ENCODE measurements at regions not wholly inside any gene's neighbourhood (a gene's known extent, or its start where the extent isn't known, plus 50 kb on each side); places are given as distances from the start of the nearest gene placed in this dataset. TPM values are rescaled to one million over a fixed set of nuclear protein-coding genes. Genes with fewer than 3 reads are reported as not detected.
A peak's percentile ranks its signal among the peaks of the same experiment; 100 is the strongest.

DNA sequence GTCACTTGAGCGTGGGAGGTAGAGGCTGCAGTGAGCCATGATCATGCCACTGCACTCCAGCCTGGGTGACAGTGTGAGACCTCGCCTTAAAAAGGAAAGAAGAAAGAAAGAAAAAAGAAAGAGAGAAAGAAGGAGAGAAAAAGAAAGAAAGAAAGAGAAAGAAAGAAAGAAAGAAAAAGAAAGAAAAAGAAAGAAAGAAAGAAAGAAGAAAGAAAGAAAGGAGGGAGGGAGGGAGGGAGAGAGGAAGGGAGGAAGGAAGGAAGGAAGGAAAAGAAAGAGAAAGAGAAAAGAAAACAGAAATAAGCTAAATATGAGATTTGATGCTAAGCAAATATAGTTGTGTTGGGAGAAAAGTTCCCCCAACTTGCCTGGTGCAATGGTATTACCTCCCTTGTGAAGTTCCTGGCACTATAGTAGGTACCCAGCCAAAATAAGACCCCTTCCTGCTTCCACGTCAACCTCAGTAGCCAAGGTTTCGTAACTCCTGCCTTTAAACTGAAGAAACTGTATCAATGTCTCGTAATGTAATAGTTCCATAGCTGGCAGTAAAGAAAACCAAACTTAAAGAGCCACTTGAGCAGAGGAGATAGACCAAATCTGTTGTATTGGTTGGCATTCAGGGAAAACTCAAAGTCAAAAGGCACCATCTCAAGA is 88.1 kb upstream of the HNRNPU start:
- DNase-seq (ENCODE audit: low read depth), result no peak

DNA sequence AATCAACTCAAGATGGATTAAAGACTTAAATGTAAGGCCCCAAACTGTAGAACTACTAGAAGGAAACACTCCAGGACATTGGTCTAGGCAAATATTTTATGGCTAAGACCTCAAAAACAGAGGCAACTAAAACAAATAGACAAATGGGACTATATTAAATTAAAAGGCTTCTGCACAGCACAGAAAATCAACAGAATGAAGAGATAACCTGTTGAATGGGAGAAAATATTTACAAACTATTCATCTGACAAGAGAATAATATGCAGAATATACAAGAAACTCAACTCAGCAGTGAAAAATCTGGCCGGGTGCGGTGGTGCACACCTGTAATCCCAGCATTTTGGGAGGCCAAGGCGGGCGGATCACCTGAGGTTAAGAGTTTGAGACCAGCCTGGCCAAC is 84.1 kb upstream of the HNRNPU start:
- DNase-seq (ENCODE audit: low read depth), result no peak

- DNase-seq (ENCODE audit: low read depth), result no peak
Observed at GRCh38 chr1:244945109-244945671, 80.8 kb upstream of the HNRNPU start.

DNA sequence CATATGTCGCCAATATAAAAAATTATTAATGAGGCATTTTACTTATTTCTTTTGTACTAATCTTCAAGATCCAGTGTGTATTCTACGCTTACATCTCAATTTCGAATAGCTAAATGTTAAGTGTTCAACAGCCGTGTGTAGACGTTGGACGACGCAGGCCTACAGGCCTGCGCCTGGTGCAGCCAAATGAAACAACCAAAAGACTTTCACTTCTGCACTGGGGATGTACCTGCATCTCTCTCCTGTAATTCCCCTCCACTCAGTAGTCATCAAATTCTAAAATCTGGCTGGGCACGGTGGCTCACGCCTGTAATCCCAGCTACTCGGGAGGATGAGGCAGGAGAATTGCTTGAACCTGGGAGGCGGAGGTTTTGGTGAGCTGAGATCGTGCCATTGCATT is 76.8 kb upstream of the HNRNPU start:
- DNase-seq (ENCODE audit: low read depth), result no peak

GRCh38 chr1:244937099-244937498 is 72.8 kb upstream of the HNRNPU start:
- DNase-seq (ENCODE audit: low read depth), result no peak

GRCh38 chr1:244920911-244921761 is 56.8 kb upstream of the HNRNPU start:
- DNase-seq (ENCODE audit: low read depth), result no peak

- DNase-seq (ENCODE audit: low read depth), result no peak
Observed at GRCh38 chr1:244919320-244920282, 55.3 kb upstream of the HNRNPU start.

GRCh38 chr1:244918421-244919319 is 54.3 kb upstream of the HNRNPU start:
- DNase-seq (ENCODE audit: low read depth), result peak; percentile 17

- DNase-seq (ENCODE audit: low read depth), result no peak
Observed at GRCh38 chr1:244917073-244917670, 52.8 kb upstream of the HNRNPU start.

DNA sequence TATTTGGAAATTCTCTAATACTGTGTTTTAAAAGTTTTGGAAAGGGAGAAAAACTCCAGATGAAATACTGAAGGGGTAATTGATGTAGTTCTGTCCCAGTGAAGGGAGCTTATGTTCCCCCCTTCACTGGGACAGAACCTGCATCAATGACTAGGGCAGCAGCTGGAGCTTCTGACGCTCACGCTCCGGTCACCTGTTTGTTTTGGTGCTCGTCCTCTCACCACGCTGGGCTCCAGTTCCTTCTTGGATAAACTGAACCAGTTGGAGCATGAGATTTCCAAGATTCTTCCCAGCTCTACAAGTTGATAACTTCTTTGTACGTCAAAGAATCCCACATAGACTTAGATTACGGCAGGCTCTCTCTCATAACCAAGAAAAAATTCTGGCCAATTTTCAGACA is 51.4 kb upstream of the HNRNPU start:
- no peak for DNase-seq (ENCODE audit: low read depth)

GRCh38 chr1:244914761-244915160 is 50.4 kb upstream of the HNRNPU start:
- DNase-seq (ENCODE audit: low read depth), result no peak

Small RNA genes lying in the stretch of these regions (small RNA-seq; reads per million reads assigned to genes)
- gene RNU6-1089P (not detected), gene RNU6-947P (not detected), gene RNU6-999P (not detected)

Measured in HT1080 (cell line).